Esophagus muscularis mucosa (tissue), 4 donors: ENCODE measurements at regions not wholly inside any gene's neighbourhood (a gene's known extent, or its start where the extent isn't known, plus 50 kb on each side); places are given as distances from the start of the nearest gene placed in this dataset.

ENCODE experiments used
- DNase-seq: peaks from one replicate; pipeline ENCODE4 v3.0.0-alpha.2; 2017; ENCODE audit errors: extremely low spot score
- H3K27ac ChIP-seq, 4 donors: fragments of 200-600 bp; sonication (generic); replicated peaks in 1 of 4; 1 replicate in 3 of 4; 2 replicates in 1 of 4; pipeline ENCODE4 v1.5.1; 2016 to 2019; ENCODE audit warnings: mild to moderate bottlenecking in 1 of 4
- H3K27me3 ChIP-seq, 4 donors: fragments of 200-600 bp; sonication (generic); one replicate each; pipeline versions ENCODE4 v1.5.1 to v1.6.0; 2016 to 2019
- H3K36me3 ChIP-seq, 4 donors: fragments of 200-600 bp; sonication (generic); one replicate each; pipeline ENCODE4 v1.5.1; 2016 to 2019
- H3K4me1 ChIP-seq, 4 donors: fragments of 200-600 bp; sonication (generic); one replicate each; pipeline ENCODE4 v1.5.1; 2016 to 2019
- H3K4me3 ChIP-seq, 4 donors: fragments of 200-600 bp; sonication (generic); 1 replicate in 2 of 4; 2 replicates in 2 of 4; pipeline ENCODE4 v1.5.1; 2016 to 2019; ENCODE audit warnings: mild to moderate bottlenecking in 4 of 4, moderate library complexity in 1 of 4
- H3K9me3 ChIP-seq, 4 donors: fragments of 200-600 bp; sonication (generic); 1 replicate in 3 of 4; 2 replicates in 1 of 4; pipeline ENCODE4 v1.5.1; 2016 to 2019
- EP300 ChIP-seq: sonication (generic); formaldehyde crosslinking; IDR thresholded peaks from one replicate; pipeline ENCODE4 v1.6.1; 2017; ENCODE audit warnings: antibody characterized with exemption
- POLR2A ChIP-seq: fragments of 450-650 bp; IDR thresholded peaks from one replicate; pipeline ENCODE4 v1.6.1; 2017; ENCODE audit warnings: antibody characterized with exemption, moderate library complexity, mild to moderate bottlenecking, low read depth
- POLR2AphosphoS5 ChIP-seq, 2 donors: sonication (generic); formaldehyde crosslinking; IDR thresholded peaks; one replicate each; pipeline ENCODE4 v1.6.1; 2017; ENCODE audit warnings: antibody characterized with exemption in 2 of 2
- WGBS: methylation state at CpG from one replicate; pipeline ENCODE4 v1.1.5; 2018; 5-methylcytosine and 5-hydroxymethylcytosine counted together
- intact Hi-C: fragments of 100-400 bp; cut with DNase I; formaldehyde crosslinking; loops from one replicate; pipeline ENCODE4 v1.15.1; 2023
- TF ChIP-seq, protein P1 (sequence below), 3 experiments: fragments of 200-600 bp in 2 of 3; fragments of 450-650 bp in 1 of 3; sonication (generic) in 2 of 3; IDR thresholded peaks; one replicate each; pipeline ENCODE4 v1.5.1; 2017 to 2019; ENCODE audit warnings: antibody characterized with exemption in 3 of 3, mild to moderate bottlenecking in 2 of 3, moderate library complexity in 1 of 3

DNA sequence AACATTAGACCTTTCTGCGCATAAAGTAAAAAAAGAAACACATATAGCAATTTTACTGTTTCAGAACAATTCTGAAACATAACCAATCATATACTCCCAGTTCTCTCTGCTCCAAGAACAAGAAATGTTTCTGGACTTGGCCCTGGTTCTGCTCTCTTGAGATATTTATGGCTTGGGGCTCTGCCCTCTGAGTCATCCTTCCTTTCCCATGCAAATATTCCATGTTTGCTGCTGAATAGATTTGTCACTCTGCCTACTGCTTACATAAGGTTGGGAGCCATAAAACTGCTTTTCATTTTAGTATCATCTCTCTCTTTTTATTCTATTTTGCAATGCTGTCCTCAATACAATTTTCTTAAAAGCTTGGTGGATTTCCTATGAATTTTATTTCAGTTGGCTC lies 499.6 kb upstream of the ACVR2A start:
- no peaks in the 10 kb centered on the region for H3K27me3 ChIP-seq
- no peaks in the 10 kb centered on the region for H3K36me3 ChIP-seq
- TF ChIP-seq EP300 (no peak), POLR2A (no peak), POLR2AphosphoS5 (IDR thresholded peaks at IDR 0.05) (no peak)
- TF ChIP-seq, protein P1, sequence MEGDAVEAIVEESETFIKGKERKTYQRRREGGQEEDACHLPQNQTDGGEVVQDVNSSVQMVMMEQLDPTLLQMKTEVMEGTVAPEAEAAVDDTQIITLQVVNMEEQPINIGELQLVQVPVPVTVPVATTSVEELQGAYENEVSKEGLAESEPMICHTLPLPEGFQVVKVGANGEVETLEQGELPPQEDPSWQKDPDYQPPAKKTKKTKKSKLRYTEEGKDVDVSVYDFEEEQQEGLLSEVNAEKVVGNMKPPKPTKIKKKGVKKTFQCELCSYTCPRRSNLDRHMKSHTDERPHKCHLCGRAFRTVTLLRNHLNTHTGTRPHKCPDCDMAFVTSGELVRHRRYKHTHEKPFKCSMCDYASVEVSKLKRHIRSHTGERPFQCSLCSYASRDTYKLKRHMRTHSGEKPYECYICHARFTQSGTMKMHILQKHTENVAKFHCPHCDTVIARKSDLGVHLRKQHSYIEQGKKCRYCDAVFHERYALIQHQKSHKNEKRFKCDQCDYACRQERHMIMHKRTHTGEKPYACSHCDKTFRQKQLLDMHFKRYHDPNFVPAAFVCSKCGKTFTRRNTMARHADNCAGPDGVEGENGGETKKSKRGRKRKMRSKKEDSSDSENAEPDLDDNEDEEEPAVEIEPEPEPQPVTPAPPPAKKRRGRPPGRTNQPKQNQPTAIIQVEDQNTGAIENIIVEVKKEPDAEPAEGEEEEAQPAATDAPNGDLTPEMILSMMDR (IDR thresholded peaks at IDR 0.05): no peak
- H3K27ac ChIP-seq: no peak overlapping the region
- intact Hi-C loops: no loop called here
- 95% methylated on average over 1 of the region's 1 CpG for WGBS
- no peaks in the 10 kb centered on the region for H3K4me1 ChIP-seq
- H3K9me3 ChIP-seq: peaks cover 0 to 12% (median 7%) of the 10 kb centered on the region in 4 donors
- no peak overlapping the region for H3K4me3 ChIP-seq
- no peak for DNase-seq

DNA sequence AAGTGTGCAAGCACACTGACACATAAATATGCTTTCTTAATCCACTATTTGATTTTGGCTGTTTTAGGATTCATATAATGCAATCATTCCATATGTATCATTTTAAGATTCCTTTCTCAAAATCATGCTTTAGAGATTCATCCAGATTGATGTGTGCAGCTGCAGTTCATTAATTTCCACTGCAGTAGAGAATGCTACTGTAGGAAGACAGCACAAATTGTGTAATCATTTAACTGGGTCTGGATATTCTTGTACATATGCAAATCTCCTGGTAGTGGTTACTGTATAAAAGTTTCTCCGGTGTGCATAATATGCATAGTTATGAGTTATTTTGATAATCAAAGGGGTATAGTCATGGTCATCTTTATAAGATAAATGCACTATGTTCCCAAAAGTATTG lies 502.5 kb upstream of the ACVR2A start:
- Histone ChIP-seq H3K36me3 (no peaks in the 10 kb centered on the region), H3K27me3 (no peaks in the 10 kb centered on the region), H3K4me1 (no peaks in the 10 kb centered on the region), H3K27ac (no peak overlapping the region), H3K9me3 (peaks cover 0 to 12% (median 7%) of the 10 kb centered on the region in 4 donors), H3K4me3 (no peak overlapping the region)
- DNase-seq: no peak
- 82% methylated on average over 1 of the region's 1 CpG for WGBS
- TF ChIP-seq POLR2A (no peak), EP300 (no peak)
- intact Hi-C loops: no loop called here

DNA sequence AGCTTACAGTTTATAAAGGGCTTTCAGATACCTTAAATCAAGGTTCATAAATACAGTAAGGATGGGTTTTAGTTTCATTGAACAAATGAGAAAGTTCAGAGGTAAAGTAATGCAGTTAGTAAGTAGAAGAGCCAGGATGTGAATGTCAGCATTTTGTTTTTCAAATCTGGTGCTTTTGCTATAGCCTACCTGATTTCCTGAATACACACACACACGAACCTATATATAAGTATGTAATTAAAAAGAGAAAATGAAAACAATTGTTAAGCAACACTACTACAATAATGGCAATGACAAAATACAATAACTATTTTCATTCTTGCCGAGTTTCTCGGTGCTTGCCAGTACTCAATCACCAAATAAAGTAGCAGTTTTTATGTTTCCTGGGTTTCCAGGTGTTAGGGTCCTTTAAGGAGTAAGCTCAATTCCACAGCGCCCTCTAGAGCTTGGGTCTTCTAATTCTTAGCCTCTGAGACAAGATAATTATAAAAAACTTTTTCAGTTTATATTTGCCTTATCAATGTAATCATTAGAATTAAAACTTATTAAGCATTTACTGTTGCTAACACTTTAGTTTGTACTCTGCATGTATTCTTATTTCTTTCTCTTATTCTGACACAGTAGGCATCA lies 512.9 kb upstream of the ACVR2A start:
- Histone ChIP-seq H3K27me3 (no peaks in the 10 kb centered on the region), H3K36me3 (no peaks in the 10 kb centered on the region), H3K9me3 (no peaks in the 10 kb centered on the region), H3K4me1 (peaks cover 0 to 26% (median 15%) of the 10 kb centered on the region in 4 donors), H3K4me3 (no peak overlapping the region), H3K27ac (no peak overlapping the region)
- TF ChIP-seq POLR2AphosphoS5 (IDR thresholded peaks at IDR 0.05) (no peak), EP300 (no peak), POLR2A (no peak)
- TF ChIP-seq, protein P1 (IDR thresholded peaks at IDR 0.05): peak; percentile 39 to 52 (median 46)
- DNase-seq: no peak
- WGBS: 50% methylated on average over 4 of the region's 4 CpGs
- intact Hi-C loops: no loop called here

DNA sequence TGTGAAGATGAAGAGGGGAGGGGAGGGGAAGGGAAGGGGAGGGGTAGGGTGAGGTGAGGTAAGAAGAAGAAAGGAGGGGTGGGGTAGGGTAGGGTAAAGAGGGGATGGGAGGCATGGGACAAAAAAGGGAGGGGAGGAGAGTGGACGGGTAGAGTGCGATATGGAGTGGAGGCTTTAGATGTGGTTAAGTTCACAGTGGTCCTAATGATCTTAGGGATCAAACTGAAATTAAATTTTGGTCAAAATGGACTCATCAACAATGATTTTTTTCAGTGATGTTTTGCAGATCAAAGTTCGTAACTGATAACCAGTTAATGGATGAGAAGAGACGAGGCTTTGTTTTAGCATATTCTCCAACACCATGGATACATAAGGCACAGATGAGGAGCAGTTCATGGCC lies 513.9 kb upstream of the ACVR2A start:
- Histone ChIP-seq H3K36me3 (no peaks in the 10 kb centered on the region), H3K27me3 (no peaks in the 10 kb centered on the region), H3K4me3 (no peak overlapping the region), H3K9me3 (no peaks in the 10 kb centered on the region), H3K27ac (no peak overlapping the region), H3K4me1 (peaks cover 0 to 16% (median 8%) of the 10 kb centered on the region in 4 donors)
- TF ChIP-seq POLR2A (no peak), EP300 (no peak), POLR2AphosphoS5 (IDR thresholded peaks at IDR 0.05) (no peak)
- TF ChIP-seq, protein P1 (IDR thresholded peaks at IDR 0.05): no peak
- no peak for DNase-seq
- WGBS: 90% methylated on average over 4 of the region's 4 CpGs
- intact Hi-C loops: no loop called here

DNA sequence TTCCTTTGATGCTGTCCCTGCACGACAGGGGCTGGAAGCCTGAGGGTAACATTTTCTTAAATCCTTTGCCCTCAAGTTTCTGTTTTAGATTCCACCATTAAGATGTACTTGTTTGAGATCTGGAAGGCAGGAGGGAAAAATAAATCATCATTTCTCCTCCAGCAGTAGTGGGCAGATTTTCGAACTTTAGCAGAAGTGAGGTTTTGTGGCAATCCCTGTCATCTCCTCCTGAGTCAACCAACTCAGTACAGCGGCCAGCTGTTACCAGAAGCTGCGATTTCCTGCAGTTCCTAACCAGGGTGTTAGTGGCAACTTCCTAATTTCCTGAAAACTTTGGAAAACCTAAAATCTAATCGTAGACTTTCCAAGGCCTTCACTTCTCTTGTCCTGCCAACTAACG lies 517.2 kb upstream of the ACVR2A start:
- WGBS: 32% methylated on average over 6 of the region's 6 CpGs
- H3K9me3 ChIP-seq: no peaks in the 10 kb centered on the region
- H3K4me1 ChIP-seq: peaks cover 0 to 11% (median 7%) of the 10 kb centered on the region in 4 donors
- no peaks in the 10 kb centered on the region for H3K36me3 ChIP-seq
- DNase-seq: no peak
- H3K27me3 ChIP-seq: no peaks in the 10 kb centered on the region
- TF ChIP-seq EP300: no peak
- TF ChIP-seq POLR2AphosphoS5 (IDR thresholded peaks at IDR 0.05): no peak
- TF ChIP-seq POLR2A: no peak
- TF ChIP-seq, protein P1 (IDR thresholded peaks at IDR 0.05): no peak
- intact Hi-C loops: no loop called here
- H3K4me3 ChIP-seq: no peak overlapping the region
- H3K27ac ChIP-seq: peak overlapping the region in 2 of 4 donors; percentile 1 to 7
